ENCODE measurements at regions not wholly inside any gene's neighbourhood (a gene's known extent, or its start where the extent isn't known, plus 50 kb on each side); places are given as distances from the start of the nearest gene placed in this dataset.

- Histone ChIP-seq H3K4me3 (no peak overlapping the region), H3K9me3 (no peaks in the 10 kb centered on the region), H3K27me3 (no peaks in the 10 kb centered on the region), H3K36me3 (no peaks in the 10 kb centered on the region), H3K4me1 (no peaks in the 10 kb centered on the region), H3K27ac (no peak overlapping the region)
- in situ Hi-C loops (cut with MboI; ENCODE audit: low pct_ligation_motif_present in 1 of 4, low pct_unique_long_range_greater_than_20kb in 1 of 4, low sequenced_read_pairs in 3 of 4), result no loop called here
- WGBS, 2 donors (ENCODE audit: low coverage in 1 of 2), result 82% methylated on average over 5 of the region's 5 CpGs; no CpG with 5 or more reads in 1 of the 2 donors
- intact Hi-C loops (cut with DNase I; ENCODE audit: low total_unique reads), result no loop called here
- TF ChIP-seq POLR2A (IDR thresholded peaks at IDR 0.05) (no peak), EP300 (IDR thresholded peaks at IDR 0.05; ENCODE audit: low read depth) (no peak), POLR2AphosphoS5 (IDR thresholded peaks at IDR 0.05) (no peak)
- TF ChIP-seq, protein P1, sequence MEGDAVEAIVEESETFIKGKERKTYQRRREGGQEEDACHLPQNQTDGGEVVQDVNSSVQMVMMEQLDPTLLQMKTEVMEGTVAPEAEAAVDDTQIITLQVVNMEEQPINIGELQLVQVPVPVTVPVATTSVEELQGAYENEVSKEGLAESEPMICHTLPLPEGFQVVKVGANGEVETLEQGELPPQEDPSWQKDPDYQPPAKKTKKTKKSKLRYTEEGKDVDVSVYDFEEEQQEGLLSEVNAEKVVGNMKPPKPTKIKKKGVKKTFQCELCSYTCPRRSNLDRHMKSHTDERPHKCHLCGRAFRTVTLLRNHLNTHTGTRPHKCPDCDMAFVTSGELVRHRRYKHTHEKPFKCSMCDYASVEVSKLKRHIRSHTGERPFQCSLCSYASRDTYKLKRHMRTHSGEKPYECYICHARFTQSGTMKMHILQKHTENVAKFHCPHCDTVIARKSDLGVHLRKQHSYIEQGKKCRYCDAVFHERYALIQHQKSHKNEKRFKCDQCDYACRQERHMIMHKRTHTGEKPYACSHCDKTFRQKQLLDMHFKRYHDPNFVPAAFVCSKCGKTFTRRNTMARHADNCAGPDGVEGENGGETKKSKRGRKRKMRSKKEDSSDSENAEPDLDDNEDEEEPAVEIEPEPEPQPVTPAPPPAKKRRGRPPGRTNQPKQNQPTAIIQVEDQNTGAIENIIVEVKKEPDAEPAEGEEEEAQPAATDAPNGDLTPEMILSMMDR (IDR thresholded peaks at IDR 0.05), result no peak
- no peak for DNase-seq
Measured at GRCh38 chr2:2575870-2576386, 244.9 kb upstream of the MYT1L start.

GRCh38 chr2:2575181-2575577 lies 244.1 kb upstream of the MYT1L start:
- H3K36me3 ChIP-seq, result no peaks in the 10 kb centered on the region
- WGBS, 2 donors (ENCODE audit: low coverage in 1 of 2), result 90% methylated on average over 10 of the region's 10 CpGs; no CpG with 5 or more reads in 1 of the 2 donors
- H3K27me3 ChIP-seq, result no peaks in the 10 kb centered on the region
- no peaks in the 10 kb centered on the region for H3K4me1 ChIP-seq
- no peak for DNase-seq
- H3K27ac ChIP-seq, result no peak overlapping the region
- in situ Hi-C loops (cut with MboI; ENCODE audit: low pct_ligation_motif_present in 1 of 4, low pct_unique_long_range_greater_than_20kb in 1 of 4, low sequenced_read_pairs in 3 of 4) (no loop called here), intact Hi-C loops (cut with DNase I; ENCODE audit: low total_unique reads) (no loop called here)
- no peaks in the 10 kb centered on the region for H3K9me3 ChIP-seq
- no peak for TF ChIP-seq POLR2A (IDR thresholded peaks at IDR 0.05)
- TF ChIP-seq EP300 (IDR thresholded peaks at IDR 0.05; ENCODE audit: low read depth), result no peak
- TF ChIP-seq, protein P1 (IDR thresholded peaks at IDR 0.05), result no peak
- TF ChIP-seq POLR2AphosphoS5 (IDR thresholded peaks at IDR 0.05), result no peak
- H3K4me3 ChIP-seq, result no peak overlapping the region

GRCh38 chr2:2574401-2575180 lies 243.5 kb upstream of the MYT1L start:
- Histone ChIP-seq H3K9me3 (no peaks in the 10 kb centered on the region), H3K27ac (no peak overlapping the region), H3K36me3 (no peaks in the 10 kb centered on the region), H3K4me1 (no peaks in the 10 kb centered on the region), H3K4me3 (no peak overlapping the region), H3K27me3 (no peaks in the 10 kb centered on the region)
- intact Hi-C loops (cut with DNase I; ENCODE audit: low total_unique reads) (no loop called here), in situ Hi-C loops (cut with MboI; ENCODE audit: low pct_ligation_motif_present in 1 of 4, low pct_unique_long_range_greater_than_20kb in 1 of 4, low sequenced_read_pairs in 3 of 4) (no loop called here)
- no peak for TF ChIP-seq POLR2AphosphoS5 (IDR thresholded peaks at IDR 0.05)
- TF ChIP-seq EP300 (IDR thresholded peaks at IDR 0.05; ENCODE audit: low read depth), result no peak
- TF ChIP-seq, protein P1 (IDR thresholded peaks at IDR 0.05), result no peak
- TF ChIP-seq POLR2A (IDR thresholded peaks at IDR 0.05), result no peak
- 0 to 89% methylated on average over 1 to 15 of the region's 16 CpGs for WGBS, 2 donors (ENCODE audit: low coverage in 1 of 2)
- no peak for DNase-seq

- Histone ChIP-seq H3K9me3 (no peaks in the 10 kb centered on the region), H3K4me3 (no peak overlapping the region), H3K27ac (no peak overlapping the region), H3K4me1 (no peaks in the 10 kb centered on the region), H3K27me3 (no peaks in the 10 kb centered on the region), H3K36me3 (no peaks in the 10 kb centered on the region)
- DNase-seq, result no peak
- 92 to 94% methylated on average over 14 to 15 of the region's 15 CpGs for WGBS, 2 donors (ENCODE audit: low coverage in 1 of 2)
- intact Hi-C loops (cut with DNase I; ENCODE audit: low total_unique reads), result no loop called here
- TF ChIP-seq POLR2AphosphoS5 (IDR thresholded peaks at IDR 0.05), result no peak
- no peak for TF ChIP-seq POLR2A (IDR thresholded peaks at IDR 0.05)
- no peak for TF ChIP-seq EP300 (IDR thresholded peaks at IDR 0.05; ENCODE audit: low read depth)
- TF ChIP-seq, protein P1 (IDR thresholded peaks at IDR 0.05), result no peak
- in situ Hi-C loops (cut with MboI; ENCODE audit: low pct_ligation_motif_present in 1 of 4, low pct_unique_long_range_greater_than_20kb in 1 of 4, low sequenced_read_pairs in 3 of 4), result no loop called here
Measured at GRCh38 chr2:2573658-2574293, 242.7 kb upstream of the MYT1L start.
